CD4-positive, alpha-beta T cell treated with Interleukin-6 for 4 hours (primary cell): ENCODE measurements at regions not wholly inside any gene's neighbourhood (a gene's known extent, or its start where the extent isn't known, plus 50 kb on each side); places are given as distances from the start of the nearest gene placed in this dataset.

Experiments used
- DNase-seq: peaks from one replicate; pipeline ENCODE4 v3.0.0-alpha.2; 2020; ENCODE audit warnings: mixed read lengths

DNA sequence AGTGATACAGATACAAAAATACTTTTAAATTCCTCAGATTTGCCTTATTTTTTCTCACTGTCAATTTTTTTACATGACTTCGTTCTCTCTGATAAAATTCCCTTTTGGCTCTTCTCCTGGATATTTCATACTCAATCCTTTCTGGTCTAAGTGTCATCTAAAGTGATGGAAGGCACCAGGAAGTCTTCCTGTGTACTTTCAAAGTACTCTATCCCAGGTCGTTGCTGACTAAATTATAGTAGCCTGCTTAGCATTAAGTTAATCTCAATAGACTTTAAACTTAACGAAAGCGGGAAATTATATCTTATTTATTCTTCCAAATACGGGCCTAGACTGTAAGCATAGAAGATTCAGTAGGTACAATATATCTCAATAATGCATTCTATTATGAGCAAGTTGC is 67.8 kb downstream of the CASP12 start:
- DNase-seq, result no peak

DNA sequence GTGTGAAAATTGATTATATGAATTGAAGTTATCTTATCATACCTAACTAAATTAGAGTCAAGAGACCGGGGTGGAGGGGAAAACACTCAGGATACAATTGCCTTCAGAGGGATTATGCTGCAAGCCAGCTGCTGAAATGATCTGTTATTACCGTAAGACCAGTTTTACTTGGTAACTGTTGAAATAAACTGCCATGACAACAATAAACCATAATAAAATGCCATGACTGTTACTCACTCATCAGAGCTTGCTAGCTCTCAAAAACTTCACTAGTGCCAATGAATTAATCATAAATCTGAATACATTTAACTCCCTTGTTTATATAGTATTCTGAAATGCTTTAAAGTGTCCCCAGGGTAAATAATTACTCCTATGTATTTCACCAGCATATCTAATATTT is 68.2 kb downstream of the CASP12 start:
- no peak for DNase-seq

DNA sequence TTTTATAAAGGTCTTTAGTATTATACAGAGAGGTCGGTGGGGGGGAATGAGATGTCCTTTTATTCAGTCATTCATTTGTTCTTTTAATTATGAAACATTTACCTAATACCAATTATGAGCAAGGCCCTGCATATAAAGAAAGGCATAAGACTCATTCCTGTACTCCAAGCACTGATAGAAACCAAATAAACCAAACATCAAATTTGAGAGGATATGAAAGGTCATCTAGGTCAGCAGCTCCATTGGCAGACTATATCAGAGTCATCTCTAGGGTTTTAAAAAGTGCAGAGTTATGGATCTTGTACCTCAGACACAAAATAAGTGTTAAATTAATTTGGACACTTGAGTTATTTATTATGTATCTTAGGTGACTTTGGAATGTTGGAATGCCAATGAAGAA is 71.5 kb downstream of the CASP12 start:
- DNase-seq, result no peak

DNA sequence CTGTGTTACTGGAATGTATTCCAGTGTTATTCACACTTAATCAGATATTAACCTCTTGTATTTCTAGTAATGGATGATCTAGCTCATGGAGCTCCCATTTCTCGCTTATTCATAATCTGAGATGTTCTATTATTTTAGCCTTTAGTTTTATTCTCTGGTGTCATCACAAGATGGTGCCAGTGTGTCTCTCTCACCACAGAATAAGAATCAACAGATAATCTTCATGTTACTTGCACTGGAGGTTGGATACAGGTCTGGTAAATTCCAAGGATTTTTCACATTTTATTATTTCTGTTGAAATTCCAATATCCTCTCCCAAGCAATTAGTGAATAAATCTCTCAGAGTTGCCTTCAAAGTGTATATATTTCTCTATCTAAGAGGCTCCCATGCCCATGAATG is 74.6 kb downstream of the CASP12 start:
- no peak for DNase-seq

DNA sequence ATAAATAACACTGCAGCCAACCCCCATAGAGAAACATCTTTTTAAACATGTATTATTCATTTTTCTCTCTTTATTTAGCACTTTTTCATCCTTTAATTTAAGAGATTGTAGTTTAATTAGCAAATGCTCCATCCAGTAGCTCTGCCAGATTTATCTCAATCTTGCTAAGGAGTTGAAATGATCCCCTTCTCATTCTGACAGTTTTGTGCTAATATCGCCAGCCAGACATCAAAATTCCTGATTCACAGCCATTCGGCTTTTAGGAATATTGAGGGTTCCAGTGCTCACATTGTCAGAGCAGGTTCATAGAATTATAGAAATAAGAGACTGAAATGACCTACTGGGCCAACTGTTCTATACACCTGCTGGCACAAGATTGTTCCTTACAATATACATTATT is 77.8 kb downstream of the CASP12 start:
- no peak for DNase-seq

DNA sequence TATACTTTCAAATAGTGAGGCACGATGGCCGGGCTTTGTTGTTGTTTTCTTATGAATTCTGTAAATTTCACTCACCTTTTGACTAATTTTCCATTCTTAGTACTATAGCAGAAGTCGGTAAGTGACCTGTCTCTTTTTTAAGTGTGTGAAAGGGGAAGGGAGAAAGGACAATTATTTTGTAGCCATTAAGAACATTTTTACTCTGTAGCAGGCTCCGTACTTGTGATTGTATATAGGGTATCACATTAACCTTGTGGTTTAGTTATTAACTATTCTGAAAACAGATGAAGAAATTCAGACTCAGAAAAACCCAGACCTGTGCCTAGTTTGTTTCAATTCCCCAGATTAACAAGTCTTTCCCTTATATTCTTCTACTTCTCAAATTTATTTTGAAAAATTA is 78.7 kb downstream of the CASP12 start:
- DNase-seq, result no peak

DNA sequence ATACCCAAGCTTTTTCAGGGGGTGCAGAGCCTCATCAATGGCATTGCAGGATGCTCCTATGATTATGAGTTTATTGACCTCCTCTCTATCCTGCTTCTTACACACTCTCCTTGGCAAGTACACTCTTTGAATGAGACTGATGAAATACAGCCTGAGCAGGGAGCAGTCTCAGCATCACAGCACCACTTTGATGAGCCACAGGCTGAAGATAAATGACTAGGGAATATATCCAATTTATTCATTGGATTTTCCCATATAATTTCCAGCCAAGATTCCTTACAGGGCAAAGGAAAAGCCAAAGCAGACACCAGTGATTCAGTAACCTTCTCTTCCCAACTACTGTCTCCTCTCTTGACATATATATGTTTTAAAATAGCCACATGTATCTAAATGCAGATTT is 79.2 kb downstream of the CASP12 start:
- no peak for DNase-seq

DNA sequence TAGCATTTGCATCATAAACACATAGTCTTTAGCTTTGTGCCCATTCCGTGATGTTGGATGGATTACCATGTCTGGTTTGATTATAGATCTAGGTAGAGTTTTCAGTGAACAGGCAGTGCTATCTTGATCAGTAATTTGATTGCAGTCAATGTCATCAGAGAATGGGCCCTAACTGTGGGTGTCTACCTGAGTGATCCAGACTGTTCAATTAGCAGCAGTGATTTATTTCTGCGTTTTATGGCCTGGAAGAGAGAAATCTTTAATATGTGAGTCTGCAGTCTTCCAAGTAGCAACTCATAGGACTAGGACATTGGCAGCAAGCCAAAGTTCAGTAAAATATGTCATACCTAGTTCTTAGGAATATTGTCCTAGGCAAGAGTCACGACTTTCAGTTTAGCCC is 80.3 kb downstream of the CASP12 start:
- no peak for DNase-seq

DNA sequence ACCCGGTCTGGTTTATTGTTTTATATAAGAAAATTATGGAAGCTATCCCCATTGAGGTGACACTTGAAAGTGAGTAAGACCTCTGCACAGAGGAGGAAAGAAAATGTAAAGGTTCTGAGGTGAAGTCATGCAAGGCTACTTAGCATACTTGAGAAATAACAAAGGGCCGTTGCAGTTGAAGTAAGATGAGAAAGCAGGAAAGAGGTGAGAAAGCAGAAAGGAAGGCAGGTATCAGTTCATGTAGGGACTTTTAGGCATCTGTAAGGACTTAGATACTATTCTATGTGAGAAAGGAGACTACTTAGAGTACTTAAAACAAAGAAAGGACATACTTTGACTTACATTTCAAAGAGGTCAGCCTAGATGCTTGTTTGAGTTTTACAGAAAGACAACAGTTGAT is 84.7 kb downstream of the CASP12 start:
- DNase-seq, result no peak

DNA sequence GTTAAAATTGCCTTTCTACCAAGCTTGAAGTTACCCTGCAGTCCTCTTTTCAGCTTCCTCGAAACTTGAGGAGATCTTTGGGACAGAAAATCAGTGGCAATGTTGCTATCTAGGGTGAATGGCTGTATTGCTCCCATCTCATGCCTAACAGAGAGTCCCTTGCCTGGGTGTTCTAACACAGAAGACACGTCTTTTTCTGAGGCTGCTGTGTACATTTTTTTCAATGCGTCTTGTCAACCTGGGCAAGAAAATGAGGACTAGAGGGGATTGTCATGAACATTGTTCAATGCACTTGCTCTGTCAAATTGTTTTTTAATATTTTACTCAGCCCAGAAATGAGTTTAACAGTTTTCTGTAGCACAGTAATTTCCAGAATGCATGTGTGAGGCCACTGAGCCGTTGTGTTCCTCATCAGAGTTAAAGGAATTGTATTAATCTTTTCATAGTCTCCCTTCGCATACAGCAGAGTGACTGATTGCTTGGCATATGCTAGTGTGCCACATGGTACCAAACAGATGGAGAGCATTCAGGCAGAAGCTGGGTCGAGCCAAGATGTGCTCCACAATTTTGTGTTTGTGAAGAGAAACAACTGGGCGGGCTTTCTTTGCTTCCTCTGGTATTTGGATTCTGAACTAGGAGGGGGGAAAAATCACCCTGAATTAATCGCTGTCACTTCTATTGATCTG is 86.0 kb downstream of the CASP12 start:
- no peak for DNase-seq

DNA sequence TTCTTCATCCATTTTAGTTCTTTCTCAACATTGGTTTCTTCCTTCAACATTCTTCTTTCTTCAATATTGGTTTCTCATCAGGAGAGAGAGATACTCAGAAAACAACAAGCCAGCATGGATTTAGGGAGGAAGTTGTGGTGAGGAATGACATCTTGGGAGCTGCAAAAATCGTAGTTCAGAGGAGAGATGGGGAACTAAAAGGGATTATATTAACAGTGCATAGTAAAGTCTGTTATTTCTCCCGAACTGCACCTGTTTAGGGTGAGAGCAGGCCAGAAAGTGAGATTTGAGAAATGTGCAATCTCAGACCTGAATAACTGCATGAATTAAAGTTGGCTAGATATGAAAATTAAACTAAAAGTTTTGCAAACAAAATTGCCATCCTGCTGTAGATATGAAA is 94.5 kb downstream of the CASP12 start:
- no peak for DNase-seq

DNA sequence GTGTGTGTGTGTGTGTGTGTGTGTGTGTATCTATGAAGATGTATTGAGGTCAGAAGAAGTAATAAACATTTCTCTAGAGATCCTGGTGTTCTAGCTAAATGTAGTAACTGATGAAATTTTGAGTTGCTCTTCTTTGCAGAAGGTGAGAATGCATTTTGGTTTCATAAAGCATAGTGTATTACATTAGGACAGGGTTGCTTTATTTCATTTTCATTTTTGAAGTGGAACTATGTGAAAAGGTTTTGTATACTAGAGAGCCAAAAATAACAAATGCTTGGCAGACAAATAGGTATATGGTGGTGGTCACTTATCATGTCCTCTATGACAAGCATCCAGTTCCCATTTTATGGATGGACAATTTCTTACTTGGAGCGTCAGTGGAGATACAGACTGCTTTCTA is 99.0 kb downstream of the CASP12 start:
- no peak for DNase-seq

DNA sequence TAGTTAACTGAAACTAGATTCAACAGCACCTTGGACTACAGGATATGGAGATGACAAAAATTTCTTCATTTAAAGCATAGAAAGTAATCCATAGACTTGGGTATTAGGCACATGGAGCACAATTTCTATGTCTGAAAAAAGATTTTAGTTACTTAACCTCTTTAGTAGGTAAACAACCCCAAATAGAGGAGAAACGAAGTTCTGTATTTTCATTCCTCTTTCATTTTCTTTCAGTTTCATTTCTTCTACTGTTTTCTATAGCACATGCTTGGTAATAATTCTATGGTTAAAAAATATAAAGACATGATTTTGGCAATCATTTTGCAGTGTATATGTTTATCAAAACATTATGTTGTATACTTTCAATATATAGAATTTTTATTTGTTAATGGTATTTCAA is 99.5 kb downstream of the CASP12 start:
- DNase-seq, result no peak

DNA sequence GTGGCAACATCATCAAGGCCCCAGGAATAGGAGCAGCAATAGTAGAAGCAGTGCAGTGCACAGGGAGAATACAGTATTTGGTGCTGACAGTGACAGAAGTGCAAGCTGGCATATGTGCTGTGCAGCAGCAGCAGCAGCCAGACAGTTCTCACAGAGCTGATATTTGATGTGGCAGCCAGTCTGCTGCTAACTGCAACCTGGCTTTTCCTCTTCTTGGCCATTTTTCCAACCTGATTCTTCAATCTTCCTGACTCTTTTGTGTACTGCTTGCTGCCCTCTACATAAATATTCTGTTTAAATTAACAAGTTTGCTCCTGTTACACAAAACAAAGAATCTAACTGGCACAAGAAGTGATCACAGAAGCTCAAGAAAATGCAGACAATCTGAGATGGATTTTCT is 102.0 kb downstream of the CASP12 start:
- DNase-seq, result peak; percentile 10

DNA sequence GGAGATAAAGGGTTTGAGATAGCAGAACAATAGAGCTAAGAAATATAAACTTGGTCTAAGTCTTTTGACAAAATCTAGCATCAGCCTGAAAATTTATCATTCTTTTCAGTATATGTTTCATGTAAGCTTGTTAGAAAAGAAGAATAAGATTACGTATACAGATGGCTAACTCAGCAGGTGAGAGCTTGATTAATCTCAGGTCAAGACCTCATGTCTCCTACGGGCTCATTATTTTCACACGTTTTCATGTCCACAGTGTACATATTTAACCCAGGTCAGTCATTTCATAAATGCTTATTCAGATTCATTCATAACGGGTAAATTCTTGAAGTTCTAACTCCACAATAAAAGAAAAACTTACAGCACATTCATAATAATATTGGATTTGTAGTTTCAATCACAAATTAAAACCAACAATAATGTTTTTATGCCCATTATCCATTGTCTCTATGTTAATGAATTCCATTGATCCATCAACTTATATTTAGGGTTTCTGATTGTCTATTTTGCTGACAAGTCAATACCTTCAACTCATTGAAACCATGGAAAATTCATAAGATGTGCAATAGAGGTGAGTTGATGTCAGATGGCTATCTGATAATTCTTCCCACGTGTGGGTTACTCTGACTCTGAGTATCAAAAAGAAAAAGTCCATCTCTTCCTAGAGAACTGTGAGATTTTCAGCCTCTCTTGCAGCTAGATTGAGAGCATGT is 102.6 kb downstream of the CASP12 start:
- no peak for DNase-seq

DNA sequence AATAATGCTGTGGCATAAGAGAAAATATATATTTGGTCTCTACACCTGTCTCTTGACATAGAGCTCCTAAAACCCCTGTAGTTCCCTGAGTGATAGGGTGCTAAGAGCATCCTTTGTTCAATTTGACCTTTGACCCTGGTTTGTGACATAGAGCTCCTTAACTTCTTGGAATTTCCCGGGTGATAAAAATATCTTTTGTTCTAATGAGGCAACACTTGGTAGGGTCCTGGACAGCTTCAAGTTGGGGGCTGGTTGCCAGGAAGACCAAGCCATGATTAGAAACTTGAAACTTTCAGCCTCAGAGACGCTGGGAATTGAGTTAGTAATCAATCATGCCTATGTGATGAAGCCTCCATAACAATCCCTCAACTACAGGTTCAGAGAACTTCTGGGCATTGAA is 105.4 kb downstream of the CASP12 start:
- DNase-seq, result no peak

DNA sequence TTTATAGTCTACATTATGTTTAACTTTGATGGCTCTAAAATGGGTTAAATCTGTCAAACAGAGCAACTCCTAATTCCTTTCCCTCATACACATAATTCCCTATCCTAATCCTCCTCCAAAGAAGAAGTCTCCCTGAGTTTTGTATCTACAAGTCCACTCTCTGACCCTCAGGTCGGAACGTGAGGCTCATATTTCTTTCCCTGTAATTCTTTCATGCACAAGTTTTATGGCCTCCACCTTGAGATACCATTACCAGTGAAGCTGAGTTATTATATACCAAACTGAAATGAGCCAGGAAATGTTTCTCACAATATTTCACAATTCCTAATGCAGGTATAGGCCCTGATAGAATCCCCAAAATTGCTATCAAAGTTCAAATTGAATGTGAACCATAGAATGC is 106.4 kb downstream of the CASP12 start:
- no peak for DNase-seq

DNA sequence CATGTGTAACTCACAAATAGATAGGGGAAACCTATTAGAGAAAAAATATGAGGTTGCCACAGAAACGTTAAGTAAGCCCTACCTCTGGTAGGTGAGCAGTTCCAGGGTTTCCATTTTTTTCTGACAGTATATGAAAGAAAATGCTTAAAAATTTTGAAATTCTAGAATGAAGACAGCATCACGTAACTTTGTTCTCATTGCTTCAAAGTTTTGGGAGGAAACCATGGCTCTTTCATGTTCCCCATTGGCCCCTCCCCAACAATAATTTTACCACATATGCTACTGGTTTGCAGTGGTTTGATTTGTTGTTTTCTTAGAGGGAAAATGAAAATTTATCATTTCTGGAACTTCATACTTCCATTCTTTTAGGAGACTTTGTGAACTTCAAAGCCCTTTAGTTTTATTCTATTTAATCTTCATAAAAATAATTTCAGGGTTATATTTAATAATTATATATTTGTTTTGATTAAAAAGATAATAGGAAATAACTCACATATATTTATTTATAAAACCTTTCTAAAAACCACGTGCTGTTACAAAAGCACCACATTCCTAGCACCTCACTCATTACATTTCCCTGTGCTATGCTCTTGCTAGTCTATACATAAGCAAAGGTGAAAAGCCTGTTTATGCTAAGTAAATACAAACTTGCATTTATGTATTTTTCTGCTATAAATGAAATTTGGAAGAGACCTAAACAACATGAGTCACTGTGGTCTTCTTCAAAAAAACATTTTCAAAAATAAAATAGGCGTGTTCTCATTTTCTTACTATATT is 113.4 kb downstream of the CASP12 start:
- DNase-seq, result no peak

DNA sequence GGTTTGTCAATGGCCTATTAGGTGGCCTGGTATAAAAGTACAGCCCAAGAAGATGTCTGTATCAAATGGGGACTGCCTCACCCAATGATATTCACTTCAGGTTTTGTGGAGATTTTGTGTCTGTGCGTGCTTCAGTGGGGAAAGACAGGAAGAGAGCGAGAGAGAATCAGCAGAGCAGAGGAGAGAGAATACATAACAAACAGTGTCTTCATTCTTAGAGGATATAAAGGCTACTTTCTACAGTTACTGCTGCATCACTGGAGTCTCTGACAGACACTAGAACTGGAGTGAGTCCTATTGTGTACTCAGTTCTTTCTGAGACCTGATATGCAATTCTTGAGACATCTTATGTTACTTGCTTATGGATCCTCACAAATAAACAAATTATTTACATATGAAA is 115.0 kb downstream of the CASP12 start:
- no peak for DNase-seq

DNA sequence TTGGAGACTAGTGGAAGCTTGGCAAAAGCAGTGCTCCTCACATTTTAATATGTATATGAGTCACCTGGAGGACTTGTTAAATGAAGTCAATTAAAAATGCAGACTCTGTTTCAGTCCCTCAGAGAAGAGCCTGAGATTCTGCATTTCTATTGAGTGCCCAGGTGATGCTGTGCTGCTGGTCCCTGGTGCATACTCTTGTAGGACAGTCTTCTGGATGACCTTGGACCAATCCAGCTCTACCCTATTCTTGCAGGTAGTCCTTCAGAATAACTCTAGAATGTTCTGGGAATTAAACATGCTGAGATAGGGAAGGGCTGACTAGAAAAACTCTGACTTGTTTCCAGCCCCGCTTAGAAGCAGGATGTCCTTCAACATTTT is 115.9 kb downstream of the CASP12 start:
- DNase-seq, result no peak

DNA sequence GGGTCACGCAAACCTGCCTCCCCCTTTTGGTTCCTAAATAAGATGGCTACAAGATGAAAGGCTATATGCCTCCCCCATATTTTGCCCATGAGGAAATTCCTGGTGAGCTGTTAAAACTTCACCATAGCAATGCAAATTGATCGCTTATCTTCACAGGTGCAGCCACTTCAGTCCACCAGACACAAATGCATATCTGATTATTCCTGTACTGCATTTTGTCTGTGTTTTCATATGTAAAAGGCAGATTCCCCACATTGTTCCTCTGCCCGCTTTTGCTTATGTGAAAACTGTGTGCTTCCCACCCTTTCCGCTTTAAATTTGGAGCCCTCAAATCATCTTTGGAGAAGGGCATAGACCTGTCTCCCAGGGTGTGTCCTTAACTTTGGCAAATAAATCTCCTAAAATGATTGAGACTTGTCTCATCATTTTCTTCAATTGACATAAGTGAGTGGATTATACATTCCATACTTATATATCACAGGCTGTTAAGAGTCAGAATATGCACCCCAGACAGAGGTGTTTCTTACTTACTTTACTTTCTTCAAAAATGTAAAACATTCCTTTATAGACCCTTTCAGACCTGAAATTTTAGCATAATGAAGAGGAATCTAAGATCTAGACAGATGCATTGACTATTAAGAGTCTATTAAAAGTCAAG is 116.4 kb downstream of the CASP12 start:
- no peak for DNase-seq

DNA sequence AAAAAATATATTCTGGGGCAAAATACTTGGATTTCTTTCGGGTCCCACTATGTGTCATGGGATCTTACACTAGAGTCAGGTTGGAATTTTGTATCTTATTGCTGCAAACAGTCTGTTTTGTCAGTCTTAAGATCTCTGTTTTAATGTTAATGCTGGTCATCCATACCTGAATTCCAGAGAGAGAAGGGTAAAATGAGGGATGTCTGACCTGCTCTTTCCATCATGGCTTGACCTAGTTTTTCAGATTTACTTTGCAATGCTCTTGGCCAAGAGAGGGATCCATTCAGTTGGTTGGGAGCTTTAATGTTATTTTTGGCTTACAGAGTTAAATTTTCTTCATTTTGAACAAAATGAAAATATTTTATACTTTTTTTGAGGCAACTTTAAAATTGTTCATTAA is 117.2 kb downstream of the CASP12 start:
- DNase-seq, result no peak

DNA sequence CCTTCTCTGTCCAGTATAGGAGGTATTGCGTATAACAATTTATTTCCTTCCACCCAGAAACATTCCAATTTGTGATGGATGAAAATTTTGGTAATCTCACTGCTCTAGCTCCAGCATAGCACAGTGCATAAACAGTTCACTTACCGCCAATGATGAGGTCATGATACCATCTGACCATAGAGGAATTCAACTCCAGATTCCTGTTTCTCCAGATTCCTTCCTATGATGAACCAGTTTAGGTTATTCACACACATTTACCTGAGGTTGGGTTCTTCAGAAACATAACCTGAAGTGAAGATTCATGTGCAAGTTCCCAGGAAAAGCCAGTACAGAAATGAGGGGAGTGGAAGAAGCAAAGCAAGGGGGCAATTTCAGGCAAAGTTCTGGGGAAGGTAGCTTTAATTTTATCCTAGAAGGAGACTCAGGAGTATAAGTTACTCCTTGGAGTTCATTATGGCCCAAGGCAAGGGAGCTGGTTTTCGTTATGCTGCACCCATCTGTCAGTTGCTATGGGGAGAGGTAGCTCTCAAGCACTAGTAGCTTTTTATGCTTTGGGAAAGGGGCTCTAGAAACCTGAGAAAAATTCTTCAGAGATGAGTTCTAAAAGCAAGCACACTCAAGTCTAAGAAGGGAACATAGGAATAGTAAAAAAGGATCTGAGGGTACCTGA is 121.6 kb downstream of the CASP12 start:
- DNase-seq, result no peak
